ENCODE measurements at regions not wholly inside any gene's neighbourhood (a gene's known extent, or its start where the extent isn't known, plus 50 kb on each side); places are given as distances from the start of the nearest gene placed in this dataset.

GRCh38 chr1:5423109-5423508 is 569.1 kb downstream of the NPHP4 start:
- WGBS, 4 donors = 19 to 30% (median 25%) methylated on average over 10 of the region's 10 CpGs
- TF ChIP-seq CTCF (IDR thresholded peaks at IDR 0.05) (no peak), POLR2A (IDR thresholded peaks at IDR 0.05) (no peak)
- Histone ChIP-seq H3K4me3 (no peak overlapping the region), H3K27me3 (peaks cover 3 to 63% (median 13%) of the 10 kb centered on the region in 9 donors), H3K4me1 (peaks cover 0 to 5% (median 0%) of the 10 kb centered on the region in 12 donors), H3K27ac (no peak overlapping the region), H3K9me3 (no peaks in the 10 kb centered on the region), H3K36me3 (no peaks in the 10 kb centered on the region)
- intact Hi-C loops (cut with DNase I) = no loop called here
- DNase-seq (no peak), ATAC-seq (no peak)

GRCh38 chr1:5419501-5419900 is 572.7 kb downstream of the NPHP4 start:
- intact Hi-C loops (cut with DNase I) = no loop called here
- 53 to 78% (median 70%) methylated on average over 3 to 4 of the region's 4 CpGs for WGBS, 4 donors
- H3K4me3 ChIP-seq = no peak overlapping the region
- no peaks in the 10 kb centered on the region for H3K36me3 ChIP-seq
- no peak for TF ChIP-seq POLR2A (IDR thresholded peaks at IDR 0.05)
- no peak for TF ChIP-seq CTCF (IDR thresholded peaks at IDR 0.05)
- H3K9me3 ChIP-seq = no peaks in the 10 kb centered on the region
- DNase-seq (no peak), ATAC-seq (no peak)
- H3K27me3 ChIP-seq = peaks cover 0 to 29% (median 10%) of the 10 kb centered on the region in 9 donors
- no peak overlapping the region for H3K27ac ChIP-seq
- peaks cover 0 to 5% (median 0%) of the 10 kb centered on the region in 12 donors for H3K4me1 ChIP-seq

GRCh38 chr1:5416518-5416917 is 575.7 kb downstream of the NPHP4 start:
- H3K4me1 ChIP-seq = no peaks in the 10 kb centered on the region
- H3K4me3 ChIP-seq = no peak overlapping the region
- no peaks in the 10 kb centered on the region for H3K9me3 ChIP-seq
- WGBS, 4 donors = 72 to 100% (median 83%) methylated on average over 2 of the region's 2 CpGs
- H3K27ac ChIP-seq = no peak overlapping the region
- intact Hi-C loops (cut with DNase I) = no loop called here
- ATAC-seq = no peak
- TF ChIP-seq CTCF (IDR thresholded peaks at IDR 0.05) = no peak
- TF ChIP-seq POLR2A (IDR thresholded peaks at IDR 0.05) = no peak
- DNase-seq = no peak
- H3K27me3 ChIP-seq = peaks cover 0 to 10% (median 0%) of the 10 kb centered on the region in 9 donors
- no peaks in the 10 kb centered on the region for H3K36me3 ChIP-seq

GRCh38 chr1:5415606-5416005 is 576.6 kb downstream of the NPHP4 start:
- H3K27ac ChIP-seq = no peak overlapping the region
- ATAC-seq (no peak), DNase-seq (no peak)
- WGBS, 4 donors = 78 to 81% (median 81%) methylated on average over 7 of the region's 7 CpGs
- H3K36me3 ChIP-seq = no peaks in the 10 kb centered on the region
- TF ChIP-seq POLR2A (IDR thresholded peaks at IDR 0.05) = no peak
- no peak for TF ChIP-seq CTCF (IDR thresholded peaks at IDR 0.05)
- H3K4me1 ChIP-seq = no peaks in the 10 kb centered on the region
- no peaks in the 10 kb centered on the region for H3K9me3 ChIP-seq
- H3K4me3 ChIP-seq = no peak overlapping the region
- intact Hi-C loops (cut with DNase I) = no loop called here
- H3K27me3 ChIP-seq = peaks cover 0 to 10% (median 0%) of the 10 kb centered on the region in 9 donors

Measured in heart left ventricle (tissue), 16 donors.